Esophagus squamous epithelium (tissue), 5 donors: ENCODE measurements at regions not wholly inside any gene's neighbourhood (a gene's known extent, or its start where the extent isn't known, plus 50 kb on each side); places are given as distances from the start of the nearest gene placed in this dataset.

Experiments
- DNase-seq: peaks from one replicate; lab custom pipeline; 2025; lab: John Stamatoyannopoulos, UW
- H3K27ac ChIP-seq, 4 donors: fragments of 200-600 bp; sonication (generic); one replicate each; pipeline ENCODE4 v1.5.1; 2016 to 2019; ENCODE audit warnings: mild to moderate bottlenecking in 1 of 4
- H3K27me3 ChIP-seq, 4 donors: fragments of 200-600 bp; sonication (generic); 1 replicate in 3 of 4; 2 replicates in 1 of 4; pipeline versions ENCODE4 v1.5.1 to v1.6.0; 2017 to 2021; ENCODE audit warnings: antibody characterized with exemption in 1 of 4
- H3K36me3 ChIP-seq, 3 donors: fragments of 200-600 bp; sonication (generic); one replicate each; pipeline ENCODE4 v1.5.1; 2016 to 2019
- H3K4me1 ChIP-seq, 3 donors: fragments of 200-600 bp; sonication (generic); one replicate each; pipeline ENCODE4 v1.5.1; 2017 to 2019
- H3K4me3 ChIP-seq, 4 donors: fragments of 200-600 bp; sonication (generic); 1 replicate in 3 of 4; 2 replicates in 1 of 4; pipeline ENCODE4 v1.5.1; 2016 to 2019; ENCODE audit warnings: mild to moderate bottlenecking in 2 of 4, moderate library complexity in 1 of 4
- H3K9me3 ChIP-seq, 3 donors: fragments of 200-600 bp; sonication (generic); one replicate each; pipeline ENCODE4 v1.5.1; 2016 to 2019
- CTCF ChIP-seq, 6 experiments: fragments of 450-650 bp in 4 of 6; fragments of 200-600 bp in 2 of 6; sonication (generic) in 2 of 6; IDR thresholded peaks; one replicate each; pipeline ENCODE4 v1.5.1; 2016 to 2019; ENCODE audit warnings: antibody characterized with exemption in 6 of 6, mild to moderate bottlenecking in 4 of 6, moderate library complexity in 4 of 6
- POLR2A ChIP-seq, 4 donors: fragments of 450-650 bp; IDR thresholded peaks; one replicate each; pipeline ENCODE4 v1.6.1; 2017; ENCODE audit warnings: antibody characterized with exemption in 4 of 4, mild to moderate bottlenecking in 4 of 4, moderate library complexity in 3 of 4
- WGBS, 2 donors: methylation state at CpG; one replicate each; pipeline ENCODE4 v1.1.5; 2018; 5-methylcytosine and 5-hydroxymethylcytosine counted together
- intact Hi-C: fragments of 100-400 bp; cut with DNase I; formaldehyde crosslinking; loops from one replicate; pipeline ENCODE4 v1.15.0; 2022
- donor health status: DM: yes; HTN: yes; CAD: no.

GRCh38 chr2:22377268-22377667 is 1007.7 kb upstream of the KLHL29 start:
- H3K27ac ChIP-seq = no peak overlapping the region
- H3K36me3 ChIP-seq = no peaks in the 10 kb centered on the region
- no peak for DNase-seq
- intact Hi-C loops = no loop called here
- WGBS, 2 donors = 26 to 54% methylated on average over 6 of the region's 6 CpGs
- H3K4me1 ChIP-seq = no peaks in the 10 kb centered on the region
- H3K27me3 ChIP-seq = no peaks in the 10 kb centered on the region
- no peak overlapping the region for H3K4me3 ChIP-seq
- TF ChIP-seq CTCF (IDR thresholded peaks at IDR 0.05) (no peak), POLR2A (IDR thresholded peaks at IDR 0.05) (no peak)
- no peaks in the 10 kb centered on the region for H3K9me3 ChIP-seq

GRCh38 chr2:22382479-22383169 is 1002.4 kb upstream of the KLHL29 start:
- H3K36me3 ChIP-seq = no peaks in the 10 kb centered on the region
- H3K27me3 ChIP-seq = no peaks in the 10 kb centered on the region
- DNase-seq = no peak
- H3K4me3 ChIP-seq = no peak overlapping the region
- no peak overlapping the region for H3K27ac ChIP-seq
- intact Hi-C loops = no loop called here
- no peaks in the 10 kb centered on the region for H3K4me1 ChIP-seq
- TF ChIP-seq CTCF (IDR thresholded peaks at IDR 0.05) (no peak), POLR2A (IDR thresholded peaks at IDR 0.05) (no peak)
- WGBS, 2 donors = 54 to 56% methylated on average over 11 of the region's 11 CpGs
- H3K9me3 ChIP-seq = no peaks in the 10 kb centered on the region

- H3K27me3 ChIP-seq = no peaks in the 10 kb centered on the region
- no peak for DNase-seq
- no peaks in the 10 kb centered on the region for H3K9me3 ChIP-seq
- H3K27ac ChIP-seq = no peak overlapping the region
- no peak overlapping the region for H3K4me3 ChIP-seq
- H3K4me1 ChIP-seq = no peaks in the 10 kb centered on the region
- intact Hi-C loops = no loop called here
- TF ChIP-seq POLR2A (IDR thresholded peaks at IDR 0.05) (no peak), CTCF (IDR thresholded peaks at IDR 0.05) (no peak)
- 40 to 73% methylated on average over 2 of the region's 2 CpGs for WGBS, 2 donors
- no peaks in the 10 kb centered on the region for H3K36me3 ChIP-seq
Measured at GRCh38 chr2:22397847-22398246, 987.1 kb upstream of the KLHL29 start.

GRCh38 chr2:22403748-22404147 is 981.2 kb upstream of the KLHL29 start:
- Histone ChIP-seq H3K4me1 (no peaks in the 10 kb centered on the region), H3K27ac (no peak overlapping the region), H3K27me3 (no peaks in the 10 kb centered on the region), H3K4me3 (no peak overlapping the region), H3K36me3 (no peaks in the 10 kb centered on the region), H3K9me3 (no peaks in the 10 kb centered on the region)
- TF ChIP-seq POLR2A (IDR thresholded peaks at IDR 0.05) (no peak), CTCF (IDR thresholded peaks at IDR 0.05) (no peak)
- no peak for DNase-seq
- WGBS, 2 donors = 79% methylated on average over 1 of the region's 1 CpG; no CpG with 5 or more reads in 1 of the 2 donors
- intact Hi-C loops = no loop called here

GRCh38 chr2:22406625-22407024 is 978.4 kb upstream of the KLHL29 start:
- DNase-seq = no peak
- Histone ChIP-seq H3K27ac (no peak overlapping the region), H3K4me3 (no peak overlapping the region), H3K9me3 (no peaks in the 10 kb centered on the region), H3K27me3 (no peaks in the 10 kb centered on the region), H3K4me1 (no peaks in the 10 kb centered on the region), H3K36me3 (no peaks in the 10 kb centered on the region)
- TF ChIP-seq POLR2A (IDR thresholded peaks at IDR 0.05) = no peak
- no peak for TF ChIP-seq CTCF (IDR thresholded peaks at IDR 0.05)
- intact Hi-C loops = no loop called here
- WGBS, 2 donors = 80 to 82% methylated on average over 2 of the region's 2 CpGs
